ENCODE measurements at regions not wholly inside any gene's neighbourhood (a gene's known extent, or its start where the extent isn't known, plus 50 kb on each side); places are given as distances from the start of the nearest gene placed in this dataset.
A peak's percentile ranks its signal among the peaks of the same experiment; 100 is the strongest.
"Not testable (repeated sequence)": the region's sequence is repeated elsewhere in the genome, so short reads cannot be mapped to it uniquely, and the experiment has no call there.

DNA sequence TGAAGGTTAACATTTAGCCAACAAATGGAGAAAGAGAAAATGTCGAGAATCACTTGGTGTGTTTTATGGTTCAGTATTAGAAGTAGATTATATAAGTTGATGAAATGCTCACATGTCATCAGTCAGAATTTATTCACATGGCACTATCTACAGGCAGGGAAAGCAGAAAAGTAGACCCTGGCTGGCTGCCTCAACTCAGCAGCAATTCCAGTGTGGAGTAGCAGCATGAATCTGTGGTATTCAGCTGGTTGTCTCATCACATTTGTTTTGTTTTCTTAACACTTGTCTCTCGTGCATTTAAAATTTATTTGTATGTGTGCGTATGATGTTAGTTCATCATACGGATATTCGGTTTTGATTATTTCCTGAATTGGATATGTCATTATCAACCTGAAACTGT lies 153.5 kb upstream of the OR13F1 start:
- in situ Hi-C loops (cut with HindIII; ENCODE audit: low sequenced_read_pairs) = no loop called here
- DNase-seq (ENCODE audit: low read depth) = no peak
- TF ChIP-seq, protein P1, sequence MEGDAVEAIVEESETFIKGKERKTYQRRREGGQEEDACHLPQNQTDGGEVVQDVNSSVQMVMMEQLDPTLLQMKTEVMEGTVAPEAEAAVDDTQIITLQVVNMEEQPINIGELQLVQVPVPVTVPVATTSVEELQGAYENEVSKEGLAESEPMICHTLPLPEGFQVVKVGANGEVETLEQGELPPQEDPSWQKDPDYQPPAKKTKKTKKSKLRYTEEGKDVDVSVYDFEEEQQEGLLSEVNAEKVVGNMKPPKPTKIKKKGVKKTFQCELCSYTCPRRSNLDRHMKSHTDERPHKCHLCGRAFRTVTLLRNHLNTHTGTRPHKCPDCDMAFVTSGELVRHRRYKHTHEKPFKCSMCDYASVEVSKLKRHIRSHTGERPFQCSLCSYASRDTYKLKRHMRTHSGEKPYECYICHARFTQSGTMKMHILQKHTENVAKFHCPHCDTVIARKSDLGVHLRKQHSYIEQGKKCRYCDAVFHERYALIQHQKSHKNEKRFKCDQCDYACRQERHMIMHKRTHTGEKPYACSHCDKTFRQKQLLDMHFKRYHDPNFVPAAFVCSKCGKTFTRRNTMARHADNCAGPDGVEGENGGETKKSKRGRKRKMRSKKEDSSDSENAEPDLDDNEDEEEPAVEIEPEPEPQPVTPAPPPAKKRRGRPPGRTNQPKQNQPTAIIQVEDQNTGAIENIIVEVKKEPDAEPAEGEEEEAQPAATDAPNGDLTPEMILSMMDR (IDR thresholded peaks at IDR 0.05; ENCODE audit: low read depth, low read length, missing control alignments) = no peak
- H3K4me3 ChIP-seq (ENCODE audit: low read depth, low read length) = no peak overlapping the region

DNA sequence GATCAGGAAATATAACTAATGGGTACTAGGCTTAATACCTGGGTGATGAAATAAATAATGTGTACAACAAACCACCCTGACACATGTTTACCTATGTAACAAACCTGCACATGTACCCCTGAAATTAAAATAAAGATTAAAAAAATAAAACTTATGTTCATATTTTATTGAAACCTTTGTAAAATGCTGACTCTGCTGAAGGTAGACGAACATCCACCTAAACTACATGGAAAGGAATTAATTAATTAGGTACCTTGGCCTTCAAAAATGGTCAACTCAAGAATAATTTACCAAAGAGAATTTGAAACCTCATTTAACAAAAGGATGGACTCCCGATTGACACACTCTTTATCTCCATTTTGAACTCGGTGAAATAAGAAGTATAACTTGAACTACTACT lies 152.3 kb upstream of the OR13F1 start:
- TF ChIP-seq, protein P1 (IDR thresholded peaks at IDR 0.05; ENCODE audit: low read depth, low read length, missing control alignments) = no peak
- DNase-seq (ENCODE audit: low read depth) = no peak
- in situ Hi-C loops (cut with HindIII; ENCODE audit: low sequenced_read_pairs) = no loop called here
- no peak overlapping the region for H3K4me3 ChIP-seq (ENCODE audit: low read depth, low read length)

DNA sequence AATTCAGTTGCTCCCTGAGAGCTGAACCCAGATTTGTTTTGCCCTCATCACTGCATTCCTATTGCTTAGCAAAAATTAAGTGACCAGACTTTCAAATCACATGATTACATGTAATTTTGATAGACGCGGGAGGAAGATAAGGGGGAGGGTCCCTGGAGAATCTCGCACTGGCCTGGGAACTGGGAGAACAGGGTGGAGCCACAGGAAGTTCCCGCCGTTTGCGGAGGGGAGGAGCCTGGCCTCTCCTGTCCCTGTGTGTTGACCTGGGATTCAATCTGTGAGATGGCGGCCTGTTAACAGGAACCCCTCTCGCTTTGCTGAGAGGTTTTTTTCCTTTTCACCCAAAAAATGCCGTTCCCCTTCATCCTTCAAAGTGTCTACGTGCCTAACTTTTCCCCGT lies 142.9 kb upstream of the OR13F1 start:
- H3K4me3 ChIP-seq (ENCODE audit: low read depth, low read length) = no peak overlapping the region
- in situ Hi-C loops (cut with HindIII; ENCODE audit: low sequenced_read_pairs) = no loop called here
- no peak for DNase-seq (ENCODE audit: low read depth)
- TF ChIP-seq, protein P1 (IDR thresholded peaks at IDR 0.05; ENCODE audit: low read depth, low read length, missing control alignments) = no peak

DNA sequence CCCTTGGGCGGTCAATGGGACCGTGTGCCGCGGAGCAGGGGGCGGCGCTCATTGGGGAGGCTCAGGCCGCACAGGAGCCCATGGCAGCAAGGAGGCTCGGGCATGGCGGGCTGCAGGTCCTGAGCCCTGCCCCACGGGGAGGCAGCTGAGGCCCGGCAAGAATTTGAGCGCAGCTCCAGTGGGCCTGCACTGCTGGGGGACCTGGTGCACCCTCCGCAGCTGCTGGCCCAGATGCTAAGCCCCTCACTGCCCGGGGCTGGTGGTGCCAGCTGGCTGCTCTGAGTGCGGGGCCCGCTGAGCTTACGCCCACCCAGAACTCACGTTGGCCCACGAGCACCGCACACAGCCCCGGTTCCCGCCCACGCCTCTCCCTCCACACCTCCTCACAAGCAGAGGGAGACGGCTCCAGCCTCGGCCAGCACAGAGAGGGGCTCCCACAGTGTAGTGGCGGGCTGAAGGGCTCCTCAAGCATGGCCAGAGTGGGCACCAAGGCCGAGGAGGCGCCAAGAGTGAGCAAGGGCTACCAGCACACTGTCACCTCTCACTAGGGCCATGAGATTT lies 141.1 kb upstream of the OR13F1 start:
- in situ Hi-C loops (cut with HindIII; ENCODE audit: low sequenced_read_pairs) = no loop called here
- TF ChIP-seq, protein P1 (IDR thresholded peaks at IDR 0.05; ENCODE audit: low read depth, low read length, missing control alignments) = no peak
- no peak for DNase-seq (ENCODE audit: low read depth)
- no peak overlapping the region for H3K4me3 ChIP-seq (ENCODE audit: low read depth, low read length)

DNA sequence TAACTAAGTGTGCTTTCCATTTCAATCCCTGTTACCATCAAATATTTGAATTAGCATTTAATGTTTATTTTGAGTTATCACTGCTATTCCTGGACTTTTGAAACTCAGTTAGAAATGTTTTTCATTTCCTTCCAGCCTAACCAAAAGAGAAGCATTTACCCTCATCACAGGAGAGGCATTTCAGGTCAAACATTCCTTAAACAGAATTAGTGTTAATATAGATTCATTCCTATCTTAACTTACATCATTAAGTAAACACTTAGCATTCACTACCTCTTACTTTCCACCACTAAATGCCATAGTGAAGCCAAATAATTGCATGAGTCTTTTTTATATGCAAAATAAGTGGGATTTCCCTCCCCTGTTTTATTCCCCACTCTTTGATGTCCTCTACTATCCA lies 136.6 kb upstream of the OR13F1 start:
- no peak overlapping the region for H3K4me3 ChIP-seq (ENCODE audit: low read depth, low read length)
- TF ChIP-seq, protein P1 (IDR thresholded peaks at IDR 0.05; ENCODE audit: low read depth, low read length, missing control alignments) = no peak
- in situ Hi-C loops (cut with HindIII; ENCODE audit: low sequenced_read_pairs) = no loop called here
- DNase-seq (ENCODE audit: low read depth) = peak; percentile 8

DNA sequence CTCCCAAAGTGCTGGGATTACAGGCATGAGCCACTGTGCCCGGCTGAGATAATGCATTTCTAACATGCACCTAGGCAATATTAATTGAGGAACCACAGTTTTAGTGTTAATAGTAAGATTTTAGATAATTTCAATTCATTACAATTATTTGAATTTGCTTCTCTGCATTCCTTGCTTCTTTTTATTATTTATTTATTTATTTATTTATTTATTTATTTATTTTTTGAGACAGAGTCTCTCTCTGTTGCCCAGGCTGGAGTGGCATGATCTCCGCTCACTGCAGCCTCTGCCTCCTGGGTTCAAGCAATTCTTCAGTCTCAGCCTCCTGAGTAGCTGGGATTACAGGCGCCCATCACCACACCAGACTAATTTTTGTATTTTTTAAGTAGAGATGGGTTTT lies 135.7 kb upstream of the OR13F1 start:
- DNase-seq (ENCODE audit: low read depth); in situ Hi-C loops (cut with HindIII; ENCODE audit: low sequenced_read_pairs); H3K4me3 ChIP-seq (ENCODE audit: low read depth, low read length): not testable (repeated sequence)

DNA sequence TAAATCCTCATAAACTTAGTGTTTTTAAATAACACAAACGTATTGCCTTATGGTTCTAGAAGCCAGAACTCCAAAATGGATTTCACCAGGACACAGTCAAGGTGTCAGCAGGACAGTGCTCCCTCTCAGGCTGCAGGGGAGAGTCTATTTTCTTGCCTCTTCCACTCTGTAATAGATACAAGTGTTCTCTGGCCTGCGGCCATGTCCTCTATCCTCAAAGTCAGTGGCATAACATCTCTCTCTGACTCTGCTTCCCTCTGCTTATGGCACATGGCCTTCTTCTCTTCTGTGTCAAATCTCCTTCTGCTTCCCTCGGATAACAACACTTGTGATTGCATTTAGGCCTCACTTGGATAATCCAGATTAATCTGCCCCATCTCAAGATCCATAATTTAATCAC lies 129.4 kb upstream of the OR13F1 start:
- in situ Hi-C loops (cut with HindIII; ENCODE audit: low sequenced_read_pairs) = no loop called here
- no peak overlapping the region for H3K4me3 ChIP-seq (ENCODE audit: low read depth, low read length)
- TF ChIP-seq, protein P1 (IDR thresholded peaks at IDR 0.05; ENCODE audit: low read depth, low read length, missing control alignments) = no peak
- no peak for DNase-seq (ENCODE audit: low read depth)
